ENCODE measurements at regions not wholly inside any gene's neighbourhood (a gene's known extent, or its start where the extent isn't known, plus 50 kb on each side); places are given as distances from the start of the nearest gene placed in this dataset.
"Not testable (repeated sequence)": the region's sequence is repeated elsewhere in the genome, so short reads cannot be mapped to it uniquely, and the experiment has no call there.

GRCh38 chr13:103525530-103525929 lies 459.3 kb upstream of the SLC10A2 start:
- no peak for DNase-seq (ENCODE audit: low spot score)

- no peak for DNase-seq (ENCODE audit: low spot score)
Measured at GRCh38 chr13:103523858-103524257, 457.6 kb upstream of the SLC10A2 start.

GRCh38 chr13:103521532-103521931 lies 455.3 kb upstream of the SLC10A2 start:
- DNase-seq (ENCODE audit: low spot score), result no peak

GRCh38 chr13:103517768-103518102 lies 451.5 kb upstream of the SLC10A2 start:
- DNase-seq (ENCODE audit: low spot score), result no peak

GRCh38 chr13:103517066-103517767 lies 451.0 kb upstream of the SLC10A2 start:
- no peak for DNase-seq (ENCODE audit: low spot score)

GRCh38 chr13:103516015-103516795 lies 450.0 kb upstream of the SLC10A2 start:
- no peak for DNase-seq (ENCODE audit: low spot score)

GRCh38 chr13:103515410-103515809 lies 449.2 kb upstream of the SLC10A2 start:
- DNase-seq (ENCODE audit: low spot score), result no peak

GRCh38 chr13:103514619-103515018 lies 448.4 kb upstream of the SLC10A2 start:
- DNase-seq (ENCODE audit: low spot score), result no peak

- no peak for DNase-seq (ENCODE audit: low spot score)
Measured at GRCh38 chr13:103514188-103514587, 448.0 kb upstream of the SLC10A2 start.

- no peak for DNase-seq (ENCODE audit: low spot score)
Measured at GRCh38 chr13:103510007-103510535, 443.9 kb upstream of the SLC10A2 start.

GRCh38 chr13:103497404-103497803 lies 431.2 kb upstream of the SLC10A2 start:
- DNase-seq (ENCODE audit: low spot score), result no peak

- no peak for DNase-seq (ENCODE audit: low spot score)
Measured at GRCh38 chr13:103487841-103488240, 421.6 kb upstream of the SLC10A2 start.

GRCh38 chr13:103473081-103473480 lies 406.9 kb upstream of the SLC10A2 start:
- DNase-seq (ENCODE audit: low spot score), result no peak

- no peak for DNase-seq (ENCODE audit: low spot score)
Measured at GRCh38 chr13:103471896-103472295, 405.7 kb upstream of the SLC10A2 start.

- no peak for DNase-seq (ENCODE audit: low spot score)
Measured at GRCh38 chr13:103469771-103470170, 403.6 kb upstream of the SLC10A2 start.

- no peak for DNase-seq (ENCODE audit: low spot score)
Measured at GRCh38 chr13:103466761-103467160, 400.5 kb upstream of the SLC10A2 start.

GRCh38 chr13:103460246-103460645 lies 394.0 kb upstream of the SLC10A2 start:
- not testable (repeated sequence) for DNase-seq (ENCODE audit: low spot score)

- not testable (repeated sequence) for DNase-seq (ENCODE audit: low spot score)
Measured at GRCh38 chr13:103457050-103457449, 390.8 kb upstream of the SLC10A2 start.

GRCh38 chr13:103451656-103452055 lies 385.4 kb upstream of the SLC10A2 start:
- DNase-seq (ENCODE audit: low spot score), result no peak

- DNase-seq (ENCODE audit: low spot score), result no peak
Measured at GRCh38 chr13:103443604-103444003, 377.4 kb upstream of the SLC10A2 start.

GRCh38 chr13:103437651-103438050 lies 371.4 kb upstream of the SLC10A2 start:
- peak; percentile 42 for DNase-seq (ENCODE audit: low spot score)

- DNase-seq (ENCODE audit: low spot score), result no peak
Measured at GRCh38 chr13:103436057-103436654, 369.9 kb upstream of the SLC10A2 start.

GRCh38 chr13:103431856-103432255 lies 365.6 kb upstream of the SLC10A2 start:
- DNase-seq (ENCODE audit: low spot score), result no peak
